ENCODE measurements at regions not wholly inside any gene's neighbourhood (a gene's known extent, or its start where the extent isn't known, plus 50 kb on each side); places are given as distances from the start of the nearest gene placed in this dataset.

DNA sequence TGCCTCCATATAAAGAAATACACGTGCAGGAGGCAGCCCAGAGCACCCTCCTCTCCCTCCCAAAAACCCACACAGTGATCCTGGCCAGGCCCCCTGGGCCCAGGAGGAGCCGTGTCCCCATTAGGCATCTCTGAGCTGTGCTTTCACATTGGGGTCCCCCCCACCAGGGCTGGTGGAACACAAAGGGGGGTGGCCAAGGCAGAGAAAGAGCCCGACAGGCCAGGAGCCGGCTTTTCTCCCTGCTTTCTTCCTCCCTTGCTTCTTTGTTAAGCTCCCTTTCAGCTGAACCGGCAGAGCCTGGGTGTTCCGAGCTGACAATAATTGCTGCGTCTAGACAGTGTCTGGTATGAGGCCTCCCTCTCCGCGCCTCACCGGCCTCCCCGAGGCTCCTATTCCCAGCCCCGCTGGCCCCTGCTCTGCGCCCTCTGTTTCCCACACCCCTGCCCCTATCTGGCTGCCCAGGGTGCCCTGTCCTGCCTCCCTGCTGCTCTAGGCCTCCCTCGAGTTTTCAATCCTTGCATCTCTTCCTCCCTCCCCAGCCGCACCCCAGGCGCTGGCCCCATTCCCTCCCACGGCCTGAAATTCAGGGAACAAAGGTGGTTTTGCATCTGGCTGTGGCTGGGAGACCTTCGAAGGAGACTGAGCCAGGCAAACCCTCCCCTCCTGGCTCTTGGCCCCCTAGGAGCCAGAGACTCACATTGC is 120.6 kb downstream of the C9orf50 start:
- no peak overlapping the region for H3K27ac ChIP-seq (ENCODE audit: low read depth in 1 of 2, low read length in 2 of 2)
- H3K4me1 ChIP-seq (ENCODE audit: control insufficient read depth in 4 of 4, insufficient read depth in 4 of 4, low read length in 3 of 4) = peaks cover 0 to 16% (median 4%) of the 10 kb centered on the region in 4 donors
- 88% methylated on average over 18 of the region's 18 CpGs for WGBS
- H3K27me3 ChIP-seq (ENCODE audit: control insufficient read depth in 4 of 4, insufficient read depth in 4 of 4, low read length in 3 of 4) = no peaks in the 10 kb centered on the region
- H3K36me3 ChIP-seq (ENCODE audit: control insufficient read depth in 4 of 4, insufficient read depth in 3 of 4, low read depth in 1 of 4, low read length in 3 of 4) = peaks cover 0 to 16% (median under 1%) of the 10 kb centered on the region in 4 donors
- DNase-seq (ENCODE audit: low spot score) = no peak
- H3K9me3 ChIP-seq (ENCODE audit: control insufficient read depth in 4 of 4, low read length in 3 of 4) = no peaks in the 10 kb centered on the region
- no peak overlapping the region for H3K4me3 ChIP-seq (ENCODE audit: low read depth in 1 of 3, low read length in 3 of 3)
- no peak overlapping the region for H3K9ac ChIP-seq (ENCODE audit: low read depth in 1 of 2, low read length in 2 of 2)
- TF ChIP-seq RXRA (IDR thresholded peaks at IDR 0.05) (no peak), TAF1 (conservative IDR thresholded peaks at IDR 0.05) (no peak), YY1 (IDR thresholded peaks at IDR 0.05) (no peak), FOXA2 (IDR thresholded peaks at IDR 0.05) (no peak), SP1 (IDR thresholded peaks at IDR 0.05) (no peak), JUND (IDR thresholded peaks at IDR 0.05) (no peak)
- TF ChIP-seq, protein P1, sequence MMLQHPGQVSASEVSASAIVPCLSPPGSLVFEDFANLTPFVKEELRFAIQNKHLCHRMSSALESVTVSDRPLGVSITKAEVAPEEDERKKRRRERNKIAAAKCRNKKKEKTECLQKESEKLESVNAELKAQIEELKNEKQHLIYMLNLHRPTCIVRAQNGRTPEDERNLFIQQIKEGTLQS (IDR thresholded peaks at IDR 0.05) = no peak

DNA sequence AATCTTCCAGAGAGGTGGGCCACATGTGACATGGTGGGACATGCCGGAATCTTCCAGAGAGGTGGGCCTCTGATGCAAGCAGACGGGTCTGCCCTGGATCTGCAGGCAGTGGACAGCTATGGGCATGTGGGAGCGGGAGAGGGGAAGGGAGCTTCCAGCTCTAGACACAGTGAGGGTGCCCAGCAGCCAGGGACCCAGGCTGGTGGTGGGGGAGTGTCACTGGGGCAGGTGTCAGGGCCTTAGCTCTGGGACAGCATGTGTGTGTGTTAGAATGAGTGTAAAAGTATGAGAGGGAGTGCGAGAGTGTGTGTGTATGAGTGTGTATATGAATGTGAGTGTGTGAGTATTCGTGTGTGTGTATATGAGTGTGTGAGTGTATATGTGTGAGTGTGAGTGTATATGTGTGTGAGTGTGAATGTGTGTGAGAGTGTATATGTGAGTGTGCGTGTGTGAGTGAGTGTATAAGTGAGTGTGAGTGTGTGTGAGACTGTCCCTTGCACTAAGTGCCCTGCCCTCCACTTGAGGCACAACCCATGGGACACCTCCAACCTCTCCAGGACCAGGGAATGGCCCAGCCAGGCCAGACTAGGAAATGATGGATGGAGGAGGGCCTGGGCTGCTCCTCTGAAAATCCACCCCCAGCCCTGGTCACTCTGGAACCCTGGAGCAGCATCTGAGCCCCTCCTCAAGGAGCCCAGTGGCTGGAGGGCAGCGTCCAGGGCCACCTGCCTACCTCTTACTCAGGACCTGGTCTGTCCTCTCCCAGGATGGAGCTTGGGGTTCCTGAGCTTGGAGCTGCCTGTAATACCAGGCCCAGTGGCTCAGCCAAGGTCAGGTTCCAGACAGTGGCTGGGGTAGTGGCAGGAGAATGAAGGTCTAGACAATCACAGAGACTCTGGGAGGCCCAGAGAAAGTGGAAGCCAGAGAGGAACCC is 122.2 kb downstream of the C9orf50 start:
- TF ChIP-seq JUND (IDR thresholded peaks at IDR 0.05) = no peak
- no peak for DNase-seq (ENCODE audit: low spot score)
- Histone ChIP-seq H3K9ac (ENCODE audit: low read depth in 1 of 2, low read length in 2 of 2) (no peak overlapping the region), H3K9me3 (ENCODE audit: control insufficient read depth in 4 of 4, low read length in 3 of 4) (no peaks in the 10 kb centered on the region), H3K27ac (ENCODE audit: low read depth in 1 of 2, low read length in 2 of 2) (peak overlapping the region; percentile 100), H3K4me3 (ENCODE audit: low read depth in 1 of 3, low read length in 3 of 3) (no peak overlapping the region), H3K27me3 (ENCODE audit: control insufficient read depth in 4 of 4, insufficient read depth in 4 of 4, low read length in 3 of 4) (no peaks in the 10 kb centered on the region), H3K4me1 (ENCODE audit: control insufficient read depth in 4 of 4, insufficient read depth in 4 of 4, low read length in 3 of 4) (peaks cover 0 to 22% (median 10%) of the 10 kb centered on the region in 4 donors), H3K36me3 (ENCODE audit: control insufficient read depth in 4 of 4, insufficient read depth in 3 of 4, low read depth in 1 of 4, low read length in 3 of 4) (peaks cover 0 to 11% (median under 1%) of the 10 kb centered on the region in 4 donors)
- 92% methylated on average over 7 of the region's 7 CpGs for whole genome bisulfite sequencing

DNA sequence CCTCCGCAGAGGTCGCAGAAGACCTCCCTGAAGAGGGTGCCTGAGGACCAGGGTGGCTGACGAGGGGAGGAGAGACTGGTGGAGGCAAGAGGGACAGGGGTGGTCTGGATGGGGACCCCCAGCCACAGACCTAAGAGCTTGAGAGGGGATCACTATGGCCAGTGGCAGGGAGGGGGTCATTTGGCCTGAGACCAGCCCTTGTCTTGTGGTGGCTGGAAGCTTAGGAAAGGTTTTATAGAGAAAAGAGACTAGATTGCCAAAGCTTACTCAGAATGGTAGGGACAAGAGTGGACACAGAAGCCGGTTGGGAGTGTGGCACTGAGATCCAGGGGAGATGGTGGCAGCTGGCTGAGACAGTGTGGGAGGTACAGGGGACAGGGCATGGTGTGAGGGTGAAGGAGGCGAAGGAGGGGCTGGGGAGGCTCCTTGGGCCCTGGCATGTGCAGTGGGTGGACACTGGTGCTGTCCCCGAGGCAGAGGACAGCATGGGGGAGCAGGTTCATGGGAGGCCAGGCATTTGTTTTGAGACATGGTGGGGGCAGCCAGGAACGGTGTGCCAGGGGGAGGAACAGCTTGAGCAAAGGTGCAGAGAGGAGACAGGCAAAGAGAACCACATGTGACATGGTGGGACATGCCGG is 123.0 kb downstream of the C9orf50 start:
- Histone ChIP-seq H3K9me3 (ENCODE audit: control insufficient read depth in 4 of 4, low read length in 3 of 4) (no peaks in the 10 kb centered on the region), H3K9ac (ENCODE audit: low read depth in 1 of 2, low read length in 2 of 2) (peak overlapping the region; percentile 45 to 62), H3K27me3 (ENCODE audit: control insufficient read depth in 4 of 4, insufficient read depth in 4 of 4, low read length in 3 of 4) (no peaks in the 10 kb centered on the region), H3K36me3 (ENCODE audit: control insufficient read depth in 4 of 4, insufficient read depth in 3 of 4, low read depth in 1 of 4, low read length in 3 of 4) (peaks cover 0 to 5% (median under 1%) of the 10 kb centered on the region in 4 donors), H3K27ac (ENCODE audit: low read depth in 1 of 2, low read length in 2 of 2) (peak overlapping the region; percentile 100), H3K4me3 (ENCODE audit: low read depth in 1 of 3, low read length in 3 of 3) (no peak overlapping the region), H3K4me1 (ENCODE audit: control insufficient read depth in 4 of 4, insufficient read depth in 4 of 4, low read length in 3 of 4) (peaks cover 5 to 27% (median 14%) of the 10 kb centered on the region in 4 donors)
- no peak for DNase-seq (ENCODE audit: low spot score)
- 79% methylated on average over 8 of the region's 8 CpGs for WGBS
- TF ChIP-seq EGR1 (IDR thresholded peaks at IDR 0.05; ENCODE audit: low read depth in 2 of 2) (no peak), RAD21 (IDR thresholded peaks at IDR 0.05) (no peak), TAF1 (conservative IDR thresholded peaks at IDR 0.05) (no peak), SP1 (IDR thresholded peaks at IDR 0.05) (no peak), HNF4A (conservative IDR thresholded peaks at IDR 0.05) (no peak), RXRA (IDR thresholded peaks at IDR 0.05) (no peak), FOXA2 (IDR thresholded peaks at IDR 0.05) (no peak), HNF4G (IDR thresholded peaks at IDR 0.05) (no peak), NR2F2 (IDR thresholded peaks at IDR 0.05) (no peak), JUND (IDR thresholded peaks at IDR 0.05) (no peak), YY1 (IDR thresholded peaks at IDR 0.05) (no peak)
- TF ChIP-seq, protein P2, sequence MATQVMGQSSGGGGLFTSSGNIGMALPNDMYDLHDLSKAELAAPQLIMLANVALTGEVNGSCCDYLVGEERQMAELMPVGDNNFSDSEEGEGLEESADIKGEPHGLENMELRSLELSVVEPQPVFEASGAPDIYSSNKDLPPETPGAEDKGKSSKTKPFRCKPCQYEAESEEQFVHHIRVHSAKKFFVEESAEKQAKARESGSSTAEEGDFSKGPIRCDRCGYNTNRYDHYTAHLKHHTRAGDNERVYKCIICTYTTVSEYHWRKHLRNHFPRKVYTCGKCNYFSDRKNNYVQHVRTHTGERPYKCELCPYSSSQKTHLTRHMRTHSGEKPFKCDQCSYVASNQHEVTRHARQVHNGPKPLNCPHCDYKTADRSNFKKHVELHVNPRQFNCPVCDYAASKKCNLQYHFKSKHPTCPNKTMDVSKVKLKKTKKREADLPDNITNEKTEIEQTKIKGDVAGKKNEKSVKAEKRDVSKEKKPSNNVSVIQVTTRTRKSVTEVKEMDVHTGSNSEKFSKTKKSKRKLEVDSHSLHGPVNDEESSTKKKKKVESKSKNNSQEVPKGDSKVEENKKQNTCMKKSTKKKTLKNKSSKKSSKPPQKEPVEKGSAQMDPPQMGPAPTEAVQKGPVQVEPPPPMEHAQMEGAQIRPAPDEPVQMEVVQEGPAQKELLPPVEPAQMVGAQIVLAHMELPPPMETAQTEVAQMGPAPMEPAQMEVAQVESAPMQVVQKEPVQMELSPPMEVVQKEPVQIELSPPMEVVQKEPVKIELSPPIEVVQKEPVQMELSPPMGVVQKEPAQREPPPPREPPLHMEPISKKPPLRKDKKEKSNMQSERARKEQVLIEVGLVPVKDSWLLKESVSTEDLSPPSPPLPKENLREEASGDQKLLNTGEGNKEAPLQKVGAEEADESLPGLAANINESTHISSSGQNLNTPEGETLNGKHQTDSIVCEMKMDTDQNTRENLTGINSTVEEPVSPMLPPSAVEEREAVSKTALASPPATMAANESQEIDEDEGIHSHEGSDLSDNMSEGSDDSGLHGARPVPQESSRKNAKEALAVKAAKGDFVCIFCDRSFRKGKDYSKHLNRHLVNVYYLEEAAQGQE (IDR thresholded peaks at IDR 0.05) = no peak
- TF ChIP-seq, protein P3, sequence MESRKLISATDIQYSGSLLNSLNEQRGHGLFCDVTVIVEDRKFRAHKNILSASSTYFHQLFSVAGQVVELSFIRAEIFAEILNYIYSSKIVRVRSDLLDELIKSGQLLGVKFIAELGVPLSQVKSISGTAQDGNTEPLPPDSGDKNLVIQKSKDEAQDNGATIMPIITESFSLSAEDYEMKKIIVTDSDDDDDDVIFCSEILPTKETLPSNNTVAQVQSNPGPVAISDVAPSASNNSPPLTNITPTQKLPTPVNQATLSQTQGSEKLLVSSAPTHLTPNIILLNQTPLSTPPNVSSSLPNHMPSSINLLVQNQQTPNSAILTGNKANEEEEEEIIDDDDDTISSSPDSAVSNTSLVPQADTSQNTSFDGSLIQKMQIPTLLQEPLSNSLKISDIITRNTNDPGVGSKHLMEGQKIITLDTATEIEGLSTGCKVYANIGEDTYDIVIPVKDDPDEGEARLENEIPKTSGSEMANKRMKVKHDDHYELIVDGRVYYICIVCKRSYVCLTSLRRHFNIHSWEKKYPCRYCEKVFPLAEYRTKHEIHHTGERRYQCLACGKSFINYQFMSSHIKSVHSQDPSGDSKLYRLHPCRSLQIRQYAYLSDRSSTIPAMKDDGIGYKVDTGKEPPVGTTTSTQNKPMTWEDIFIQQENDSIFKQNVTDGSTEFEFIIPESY (IDR thresholded peaks at IDR 0.05) = no peak
- TF ChIP-seq, protein P4, sequence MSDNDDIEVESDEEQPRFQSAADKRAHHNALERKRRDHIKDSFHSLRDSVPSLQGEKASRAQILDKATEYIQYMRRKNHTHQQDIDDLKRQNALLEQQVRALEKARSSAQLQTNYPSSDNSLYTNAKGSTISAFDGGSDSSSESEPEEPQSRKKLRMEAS (IDR thresholded peaks at IDR 0.05) = no peak
- TF ChIP-seq, protein P1 (IDR thresholded peaks at IDR 0.05) = no peak
- TF ChIP-seq, protein P5, sequence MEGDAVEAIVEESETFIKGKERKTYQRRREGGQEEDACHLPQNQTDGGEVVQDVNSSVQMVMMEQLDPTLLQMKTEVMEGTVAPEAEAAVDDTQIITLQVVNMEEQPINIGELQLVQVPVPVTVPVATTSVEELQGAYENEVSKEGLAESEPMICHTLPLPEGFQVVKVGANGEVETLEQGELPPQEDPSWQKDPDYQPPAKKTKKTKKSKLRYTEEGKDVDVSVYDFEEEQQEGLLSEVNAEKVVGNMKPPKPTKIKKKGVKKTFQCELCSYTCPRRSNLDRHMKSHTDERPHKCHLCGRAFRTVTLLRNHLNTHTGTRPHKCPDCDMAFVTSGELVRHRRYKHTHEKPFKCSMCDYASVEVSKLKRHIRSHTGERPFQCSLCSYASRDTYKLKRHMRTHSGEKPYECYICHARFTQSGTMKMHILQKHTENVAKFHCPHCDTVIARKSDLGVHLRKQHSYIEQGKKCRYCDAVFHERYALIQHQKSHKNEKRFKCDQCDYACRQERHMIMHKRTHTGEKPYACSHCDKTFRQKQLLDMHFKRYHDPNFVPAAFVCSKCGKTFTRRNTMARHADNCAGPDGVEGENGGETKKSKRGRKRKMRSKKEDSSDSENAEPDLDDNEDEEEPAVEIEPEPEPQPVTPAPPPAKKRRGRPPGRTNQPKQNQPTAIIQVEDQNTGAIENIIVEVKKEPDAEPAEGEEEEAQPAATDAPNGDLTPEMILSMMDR (IDR thresholded peaks at IDR 0.05; ENCODE audit: low read depth, low read length, missing input control) = no peak
